Endodermal cell (in vitro differentiated cells): ENCODE measurements at regions not wholly inside any gene's neighbourhood (a gene's known extent, or its start where the extent isn't known, plus 50 kb on each side); places are given as distances from the start of the nearest gene placed in this dataset.

ENCODE experiments used
- DNase-seq: peaks from one replicate; pipeline ENCODE4 v3.0.0-alpha.2; 2017
- H3K27ac ChIP-seq: 2 replicates; pipeline ENCODE4 v1.5.1; 2013; ENCODE audit warnings: mild to moderate bottlenecking, low read depth, low read length, moderate library complexity
- H3K27me3 ChIP-seq: 2 replicates; pipeline ENCODE4 v1.6.1; 2013; ENCODE audit warnings: mild to moderate bottlenecking, low read length, moderate library complexity; ENCODE audit not compliant: insufficient read depth, control insufficient read depth, poor library complexity, severe bottlenecking
- H3K36me3 ChIP-seq: 2 replicates; pipeline ENCODE4 v1.7.0; 2013; ENCODE audit warnings: mild to moderate bottlenecking, low read length, moderate library complexity; ENCODE audit not compliant: control insufficient read depth, insufficient read depth
- H3K4me1 ChIP-seq: one replicate; pipeline ENCODE4 v1.7.0; 2013; ENCODE audit warnings: low read length; ENCODE audit not compliant: control insufficient read depth, insufficient read depth
- H3K4me3 ChIP-seq: 2 replicates; pipeline ENCODE4 v1.5.1; 2013; ENCODE audit warnings: mild to moderate bottlenecking, low read length, moderate library complexity
- H3K9ac ChIP-seq: 2 replicates; pipeline ENCODE4 v1.6.1; 2013; ENCODE audit warnings: mild to moderate bottlenecking, low read length, moderate library complexity; ENCODE audit not compliant: poor library complexity, severe bottlenecking; ENCODE audit errors: extremely low read depth
- H3K9me3 ChIP-seq: 2 replicates; pipeline ENCODE4 v1.6.1; 2013; ENCODE audit warnings: mild to moderate bottlenecking, low read length, moderate library complexity; ENCODE audit not compliant: control insufficient read depth
- H3K27ac Mint-ChIP-seq: 2 replicates; pipeline ENCODE4 v1.8.0; 2020; ENCODE audit warnings: mixed read lengths
- H3K27me3 Mint-ChIP-seq: 2 replicates; pipeline ENCODE4 v1.8.0; 2021; ENCODE audit warnings: mild to moderate bottlenecking, mixed read lengths; ENCODE audit not compliant: insufficient read depth
- H3K36me3 Mint-ChIP-seq: 2 replicates; pipeline ENCODE4 v1.8.0; 2020; ENCODE audit warnings: low read depth, mixed read lengths
- H3K4me1 Mint-ChIP-seq: 2 replicates; pipeline ENCODE4 v1.8.0; 2020; ENCODE audit warnings: mixed read lengths
- H3K4me3 Mint-ChIP-seq: 2 replicates; pipeline ENCODE4 v1.8.0; 2020; ENCODE audit warnings: mild to moderate bottlenecking, moderate library complexity, mixed read lengths
- H3K9me3 Mint-ChIP-seq: 2 replicates; pipeline ENCODE4 v1.8.0; 2020; ENCODE audit warnings: mild to moderate bottlenecking, mixed read lengths
- CTCF ChIP-seq: fragments of 200-600 bp; sonication (generic); conservative IDR thresholded peaks from 2 replicates; pipeline ENCODE4 v1.5.0; 2021; ENCODE audit warnings: antibody characterized with exemption, mild to moderate bottlenecking
- WGBS, 2 experiments: methylation state at CpG; one replicate each; pipeline versions ENCODE4 v1.1.5 to v1.1.7; 2013; ENCODE audit warnings: missing lambda C conversion rate in 2 of 2, mixed read lengths in 1 of 2; ENCODE audit not compliant: insufficient coverage in 1 of 2, insufficient read length in 1 of 2; 5-methylcytosine and 5-hydroxymethylcytosine counted together

- H3K9me3 Mint-ChIP-seq: peaks cover 3% of the 10 kb centered on the region
- H3K36me3 ChIP-seq: no peaks in the 10 kb centered on the region
- no peak for TF ChIP-seq CTCF
- H3K4me3 Mint-ChIP-seq: no peak overlapping the region
- H3K9ac ChIP-seq: no peak overlapping the region
- no peaks in the 10 kb centered on the region for H3K4me1 Mint-ChIP-seq
- H3K9me3 ChIP-seq: no peaks in the 10 kb centered on the region
- no peaks in the 10 kb centered on the region for H3K36me3 Mint-ChIP-seq
- DNase-seq: no peak
- no peak overlapping the region for H3K27ac Mint-ChIP-seq
- no peak overlapping the region for H3K27ac ChIP-seq
- H3K27me3 Mint-ChIP-seq: peaks cover 4% of the 10 kb centered on the region
- peaks cover 7% of the 10 kb centered on the region for H3K27me3 ChIP-seq
- H3K4me1 ChIP-seq: no peaks in the 10 kb centered on the region
- no peak overlapping the region for H3K4me3 ChIP-seq
- 89 to 91% methylated on average over 3 of the region's 3 CpGs for WGBS, 2 experiments
Measured at GRCh38 chr4:151895671-151896070, 134.9 kb upstream of the GATB start.

DNA sequence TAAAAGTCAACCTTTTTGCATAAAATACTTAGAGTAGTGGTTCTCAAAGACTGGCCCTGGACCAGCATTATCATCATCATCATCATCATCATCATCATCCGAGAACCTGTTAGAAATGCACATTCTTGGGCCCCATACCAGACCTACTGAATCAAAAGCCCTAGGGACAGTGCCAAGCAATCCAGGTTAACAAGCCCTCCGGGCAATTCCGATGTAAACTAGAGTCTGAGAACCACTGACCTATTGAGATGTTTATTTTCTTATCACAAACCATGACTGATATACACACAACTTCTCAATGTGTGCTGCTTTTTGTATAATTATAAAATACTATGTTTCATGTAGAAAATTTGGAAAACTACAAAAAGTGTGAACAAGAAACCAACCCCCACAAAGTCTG, 133.4 kb upstream of the GATB start:
- Histone ChIP-seq H3K36me3 (no peaks in the 10 kb centered on the region), H3K9me3 (no peaks in the 10 kb centered on the region), H3K4me1 (no peaks in the 10 kb centered on the region), H3K27ac (no peak overlapping the region), H3K27me3 (peaks cover 8% of the 10 kb centered on the region), H3K9ac (no peak overlapping the region), H3K4me3 (no peak overlapping the region)
- Mint-ChIP-seq H3K9me3 (no peaks in the 10 kb centered on the region), H3K4me1 (no peaks in the 10 kb centered on the region), H3K4me3 (no peak overlapping the region), H3K27me3 (peaks cover 4% of the 10 kb centered on the region), H3K36me3 (no peaks in the 10 kb centered on the region), H3K27ac (no peak overlapping the region)
- no peak for TF ChIP-seq CTCF
- 87% methylated on average over 3 of the region's 3 CpGs; no CpG with 5 or more reads in 1 of the 2 experiments for WGBS, 2 experiments
- no peak for DNase-seq

- Mint-ChIP-seq H3K4me3 (no peak overlapping the region), H3K27me3 (peaks cover 4% of the 10 kb centered on the region), H3K4me1 (no peaks in the 10 kb centered on the region), H3K36me3 (no peaks in the 10 kb centered on the region), H3K9me3 (no peaks in the 10 kb centered on the region), H3K27ac (no peak overlapping the region)
- Histone ChIP-seq H3K36me3 (no peaks in the 10 kb centered on the region), H3K27ac (no peak overlapping the region), H3K4me3 (no peak overlapping the region), H3K4me1 (no peaks in the 10 kb centered on the region), H3K9me3 (no peaks in the 10 kb centered on the region), H3K9ac (no peak overlapping the region), H3K27me3 (peaks cover 8% of the 10 kb centered on the region)
- WGBS, 2 experiments: 87 to 100% methylated on average over 6 of the region's 6 CpGs
- no peak for DNase-seq
- TF ChIP-seq CTCF: no peak
Measured at GRCh38 chr4:151888367-151888866, 127.6 kb upstream of the GATB start.
